Thyroid gland (tissue), 4 donors: ENCODE measurements at regions not wholly inside any gene's neighbourhood (a gene's known extent, or its start where the extent isn't known, plus 50 kb on each side); places are given as distances from the start of the nearest gene placed in this dataset.

Experiments used
- DNase-seq, 2 donors: peaks; one replicate each; pipeline ENCODE4 v3.0.0-alpha.2; 2019
- H3K27ac ChIP-seq, 3 donors: fragments of 200-600 bp; sonication (generic); 1 replicate in 2 of 3; 2 replicates in 1 of 3; pipeline ENCODE4 v1.5.1; 2016 to 2019; ENCODE audit warnings: mild to moderate bottlenecking in 1 of 3, moderate library complexity in 1 of 3
- H3K27me3 ChIP-seq: fragments of 200-600 bp; sonication (generic); one replicate; pipeline ENCODE4 v1.5.1; 2019
- H3K36me3 ChIP-seq, 2 donors: fragments of 200-600 bp; sonication (generic); one replicate each; pipeline ENCODE4 v1.5.1; 2016 to 2019
- H3K4me1 ChIP-seq, 2 donors: fragments of 200-600 bp; sonication (generic); one replicate each; pipeline ENCODE4 v1.5.1; 2017 to 2019
- H3K4me3 ChIP-seq, 3 donors: fragments of 200-600 bp; sonication (generic); replicated peaks in 1 of 3; 1 replicate in 2 of 3; 2 replicates in 1 of 3; pipeline ENCODE4 v1.5.1; 2016; ENCODE audit warnings: mild to moderate bottlenecking in 1 of 3
- H3K9me3 ChIP-seq: fragments of 200-600 bp; sonication (generic); one replicate; pipeline ENCODE4 v1.5.1; 2017
- POLR2A ChIP-seq, 2 donors: fragments of 450-650 bp; IDR thresholded peaks; one replicate each; pipeline ENCODE4 v1.6.1; 2017; ENCODE audit warnings: antibody characterized with exemption in 2 of 2, mild to moderate bottlenecking in 2 of 2, moderate library complexity in 1 of 2
- WGBS, 2 donors: methylation state at CpG; one replicate each; pipeline ENCODE4 v1.1.5; 2017; 5-methylcytosine and 5-hydroxymethylcytosine counted together
- intact Hi-C: fragments of 100-400 bp; cut with DNase I; formaldehyde crosslinking; loops from one replicate; pipeline ENCODE4 v1.15.1; 2023
- TF ChIP-seq, protein P1 (sequence below), 6 experiments: fragments of 200-600 bp in 3 of 6; fragments of 450-650 bp in 3 of 6; sonication (generic) in 3 of 6; IDR thresholded peaks; one replicate each; pipeline ENCODE4 v1.5.1; 2016 to 2019; ENCODE audit warnings: antibody characterized with exemption in 6 of 6, mild to moderate bottlenecking in 2 of 6, inconsistent platforms in 1 of 6, moderate library complexity in 1 of 6

DNA sequence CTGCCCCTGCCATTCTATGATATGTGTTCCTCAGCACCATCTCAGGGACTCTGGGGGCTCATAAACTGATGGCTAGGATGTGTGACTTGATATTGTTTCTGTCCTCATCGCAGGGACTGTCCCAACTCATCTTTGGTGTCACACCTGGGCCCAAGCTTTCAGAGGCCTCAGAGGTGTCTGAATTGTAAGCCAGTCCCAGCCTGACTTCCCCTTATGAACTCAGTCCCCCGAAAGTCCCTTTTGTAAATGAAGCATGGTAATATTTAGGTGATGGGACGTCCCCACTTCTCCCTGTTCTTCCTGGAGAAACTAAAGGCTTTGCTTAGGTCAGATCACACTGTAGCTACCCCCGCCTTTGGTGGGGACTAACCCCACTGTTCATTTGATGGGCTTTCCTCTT lies 142.4 kb upstream of the TLE3 start:
- intact Hi-C loops: no loop called here
- Histone ChIP-seq H3K4me1 (peaks cover 0 to 14% of the 10 kb centered on the region in 2 donors), H3K27me3 (no peaks in the 10 kb centered on the region), H3K27ac (no peak overlapping the region), H3K36me3 (no peaks in the 10 kb centered on the region), H3K9me3 (no peaks in the 10 kb centered on the region), H3K4me3 (no peak overlapping the region)
- WGBS, 2 donors: 80 to 95% methylated on average over 4 of the region's 4 CpGs
- TF ChIP-seq POLR2A (IDR thresholded peaks at IDR 0.05): no peak
- TF ChIP-seq, protein P1, sequence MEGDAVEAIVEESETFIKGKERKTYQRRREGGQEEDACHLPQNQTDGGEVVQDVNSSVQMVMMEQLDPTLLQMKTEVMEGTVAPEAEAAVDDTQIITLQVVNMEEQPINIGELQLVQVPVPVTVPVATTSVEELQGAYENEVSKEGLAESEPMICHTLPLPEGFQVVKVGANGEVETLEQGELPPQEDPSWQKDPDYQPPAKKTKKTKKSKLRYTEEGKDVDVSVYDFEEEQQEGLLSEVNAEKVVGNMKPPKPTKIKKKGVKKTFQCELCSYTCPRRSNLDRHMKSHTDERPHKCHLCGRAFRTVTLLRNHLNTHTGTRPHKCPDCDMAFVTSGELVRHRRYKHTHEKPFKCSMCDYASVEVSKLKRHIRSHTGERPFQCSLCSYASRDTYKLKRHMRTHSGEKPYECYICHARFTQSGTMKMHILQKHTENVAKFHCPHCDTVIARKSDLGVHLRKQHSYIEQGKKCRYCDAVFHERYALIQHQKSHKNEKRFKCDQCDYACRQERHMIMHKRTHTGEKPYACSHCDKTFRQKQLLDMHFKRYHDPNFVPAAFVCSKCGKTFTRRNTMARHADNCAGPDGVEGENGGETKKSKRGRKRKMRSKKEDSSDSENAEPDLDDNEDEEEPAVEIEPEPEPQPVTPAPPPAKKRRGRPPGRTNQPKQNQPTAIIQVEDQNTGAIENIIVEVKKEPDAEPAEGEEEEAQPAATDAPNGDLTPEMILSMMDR (IDR thresholded peaks at IDR 0.05): no peak
- DNase-seq: no peak

GRCh38 chr15:70238917-70239316 lies 141.2 kb upstream of the TLE3 start:
- H3K4me3 ChIP-seq: no peak overlapping the region
- 96 to 98% methylated on average over 3 of the region's 3 CpGs for WGBS, 2 donors
- H3K36me3 ChIP-seq: no peaks in the 10 kb centered on the region
- TF ChIP-seq, protein P1 (IDR thresholded peaks at IDR 0.05): no peak
- no peak for TF ChIP-seq POLR2A (IDR thresholded peaks at IDR 0.05)
- no peaks in the 10 kb centered on the region for H3K9me3 ChIP-seq
- H3K4me1 ChIP-seq: peaks cover 0 to 10% of the 10 kb centered on the region in 2 donors
- DNase-seq: no peak
- H3K27ac ChIP-seq: no peak overlapping the region
- H3K27me3 ChIP-seq: no peaks in the 10 kb centered on the region
- intact Hi-C loops: no loop called here

- no peaks in the 10 kb centered on the region for H3K4me1 ChIP-seq
- no peaks in the 10 kb centered on the region for H3K27me3 ChIP-seq
- no peak for DNase-seq
- no peak overlapping the region for H3K27ac ChIP-seq
- no peak overlapping the region for H3K4me3 ChIP-seq
- no peaks in the 10 kb centered on the region for H3K9me3 ChIP-seq
- TF ChIP-seq POLR2A (IDR thresholded peaks at IDR 0.05): no peak
- TF ChIP-seq, protein P1 (IDR thresholded peaks at IDR 0.05): no peak
- no peaks in the 10 kb centered on the region for H3K36me3 ChIP-seq
- intact Hi-C loops: no loop called here
- WGBS, 2 donors: 99% methylated on average over 2 of the region's 2 CpGs
Observed at GRCh38 chr15:70237626-70238025, 139.9 kb upstream of the TLE3 start.

DNA sequence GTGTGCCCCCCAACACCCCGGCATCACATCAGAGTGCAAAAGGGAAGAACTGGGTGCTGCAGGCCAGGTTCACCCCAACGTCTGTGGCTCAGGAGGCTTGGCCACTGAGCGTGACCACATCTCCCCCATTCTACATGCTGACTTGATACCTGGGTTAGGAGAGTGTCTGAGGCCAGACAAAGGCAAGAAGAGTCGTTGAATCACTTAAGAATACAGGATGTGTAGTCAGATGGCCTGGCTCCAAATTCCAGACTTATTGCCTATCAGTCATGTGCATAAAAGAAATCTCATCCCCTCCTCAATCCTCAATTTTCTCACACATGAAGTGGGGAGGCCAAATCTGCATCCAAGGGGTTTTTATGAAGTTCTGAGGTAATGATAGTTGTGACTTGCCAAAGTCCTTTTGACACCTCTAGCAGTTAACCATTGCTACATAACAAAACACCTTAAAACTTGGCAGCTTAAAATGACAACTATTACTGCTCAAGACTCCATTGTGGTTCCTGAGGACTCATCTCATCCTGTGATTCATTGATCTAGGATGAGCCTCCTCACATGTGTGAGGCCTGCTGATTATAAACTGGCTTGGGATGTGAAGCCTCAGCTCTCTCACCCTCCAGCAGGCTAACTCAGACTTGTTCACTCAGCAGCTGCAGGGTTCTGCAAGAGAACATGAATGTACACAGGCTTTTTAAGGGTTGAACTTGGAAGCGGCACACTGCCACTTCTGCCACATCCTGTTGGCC lies 138.8 kb upstream of the TLE3 start:
- intact Hi-C loops: no loop called here

GRCh38 chr15:70235347-70235746 lies 137.6 kb upstream of the TLE3 start:
- intact Hi-C loops: no loop called here
- no peaks in the 10 kb centered on the region for H3K36me3 ChIP-seq
- H3K27ac ChIP-seq: no peak overlapping the region
- WGBS, 2 donors: 87% methylated on average over 5 of the region's 5 CpGs
- no peak for DNase-seq
- no peaks in the 10 kb centered on the region for H3K27me3 ChIP-seq
- TF ChIP-seq POLR2A (IDR thresholded peaks at IDR 0.05): no peak
- TF ChIP-seq, protein P1 (IDR thresholded peaks at IDR 0.05): no peak
- no peaks in the 10 kb centered on the region for H3K4me1 ChIP-seq
- no peaks in the 10 kb centered on the region for H3K9me3 ChIP-seq
- H3K4me3 ChIP-seq: no peak overlapping the region

More for the DNA sequence above, 138.8 kb upstream of the TLE3 start:
- Histone ChIP-seq H3K27ac (no peak overlapping the region), H3K4me3 (no peak overlapping the region), H3K27me3 (no peaks in the 10 kb centered on the region), H3K9me3 (no peaks in the 10 kb centered on the region), H3K4me1 (no peaks in the 10 kb centered on the region), H3K36me3 (no peaks in the 10 kb centered on the region)
- TF ChIP-seq, protein P1 (IDR thresholded peaks at IDR 0.05): no peak
- TF ChIP-seq POLR2A (IDR thresholded peaks at IDR 0.05): no peak
- 80 to 86% methylated on average over 5 of the region's 5 CpGs for WGBS, 2 donors
- no peak for DNase-seq
